Aorta (tissue), 5 donors: ENCODE measurements at regions not wholly inside any gene's neighbourhood (a gene's known extent, or its start where the extent isn't known, plus 50 kb on each side); places are given as distances from the start of the nearest gene placed in this dataset.

ENCODE experiments used
- ATAC-seq: fragments of 200-7000 bp; cut with Tn5 transposase; one replicate; pipeline ENCODE4 v1.9.1; 2022; ENCODE audit warnings: moderate library complexity; ENCODE audit not compliant: low FRiP score
- DNase-seq, 2 donors: peaks; one replicate each; pipeline ENCODE4 v3.0.0-alpha.2; 2020
- H3K27ac ChIP-seq, 2 donors: one replicate each; pipeline ENCODE4 v1.5.1; 2013; ENCODE audit warnings: low read length in 2 of 2, mild to moderate bottlenecking in 2 of 2, moderate library complexity in 2 of 2, control low read depth in 1 of 2, inconsistent platforms in 1 of 2, low read depth in 1 of 2
- H3K27me3 ChIP-seq, 2 donors: one replicate each; pipeline ENCODE4 v1.6.1; 2013; ENCODE audit warnings: control low read depth in 1 of 2, low read length in 1 of 2, mild to moderate bottlenecking in 1 of 2, moderate library complexity in 1 of 2; ENCODE audit not compliant: insufficient read depth in 2 of 2, control insufficient read depth in 1 of 2
- H3K36me3 ChIP-seq, 2 donors: one replicate each; pipeline ENCODE4 v1.6.1; 2013; ENCODE audit warnings: control low read depth in 1 of 2, low read length in 1 of 2, mild to moderate bottlenecking in 1 of 2; ENCODE audit not compliant: insufficient read depth in 2 of 2, control insufficient read depth in 1 of 2
- H3K4me1 ChIP-seq, 2 donors: one replicate each; pipeline ENCODE4 v1.6.1; 2013; ENCODE audit warnings: low read length in 2 of 2, control low read depth in 1 of 2, mild to moderate bottlenecking in 1 of 2, moderate library complexity in 1 of 2; ENCODE audit not compliant: insufficient read depth in 2 of 2, control insufficient read depth in 1 of 2
- H3K4me3 ChIP-seq, 2 donors: one replicate each; pipeline ENCODE4 v1.5.1; 2013; ENCODE audit warnings: low read length in 2 of 2, control low read depth in 1 of 2, mild to moderate bottlenecking in 1 of 2
- H3K9me3 ChIP-seq: one replicate; pipeline ENCODE4 v1.6.1; 2013; ENCODE audit warnings: mild to moderate bottlenecking, low read length; ENCODE audit not compliant: control insufficient read depth
- WGBS, 2 donors: extraction: QIAGEN DNeasy Blood & Tissue Kit; methylation state at CpG; one replicate each; pipeline ENCODE4 v1.1.7; 2013; 5-methylcytosine and 5-hydroxymethylcytosine counted together
- intact Hi-C, 2 donors: fragments of 100-400 bp; cut with DNase I; formaldehyde crosslinking; loops; one replicate each; pipeline versions ENCODE4 v1.14.2 to v1.15.0; 2022
- donor health status: healthy with polysubstance abuse.
- donor health status: Bipolar disorder and iron deficiency.
- donor health status: DM: no; HTN: no; CAD: no.
- donor health status: DM: no; HTN: no; CAD: no.
- donor health status: DM: yes; HTN: yes; CAD: no.

DNA sequence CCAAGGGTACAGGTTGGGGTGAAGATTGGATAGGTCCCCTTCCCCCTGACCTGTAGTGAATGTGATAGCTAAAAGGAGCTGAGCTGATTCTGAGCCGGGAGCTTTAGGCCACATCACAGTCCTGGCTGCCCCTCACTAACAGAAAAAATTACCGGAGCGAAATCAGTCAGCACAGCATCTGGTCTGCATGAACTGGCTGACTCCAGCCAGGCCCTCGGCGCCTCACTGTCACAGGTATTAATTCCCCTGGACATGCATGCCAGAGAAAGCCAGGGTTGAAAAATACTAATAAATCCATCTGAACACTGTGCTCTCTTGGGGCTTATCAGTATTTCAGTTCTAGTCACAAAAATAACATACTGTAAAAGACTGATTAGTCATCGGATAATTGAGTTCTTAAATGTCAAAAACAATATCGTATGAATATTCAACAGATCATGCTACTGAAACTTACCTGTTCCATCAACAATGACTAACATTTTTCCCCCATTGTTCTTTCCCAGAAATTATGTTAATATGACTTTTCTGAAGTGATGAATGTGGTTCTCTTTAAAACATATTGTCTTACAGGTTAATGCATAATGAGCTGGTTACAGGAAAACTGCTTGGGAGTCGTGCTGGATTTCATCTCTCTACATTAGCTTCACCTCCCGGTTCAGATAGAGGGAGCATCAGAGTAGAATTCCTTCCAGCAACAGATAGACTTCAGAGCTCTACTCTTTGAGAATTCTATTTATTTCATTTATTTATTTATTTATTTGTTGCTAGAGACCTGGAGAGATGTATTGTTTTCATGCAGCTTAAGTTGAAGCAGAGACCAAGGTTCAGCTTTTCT is 387.7 kb downstream of the NXPE2 start:
- ATAC-seq, result no peak
- intact Hi-C loops, result no loop called here
- WGBS, 2 donors, result 37 to 42% methylated on average over 9 of the region's 9 CpGs

DNA sequence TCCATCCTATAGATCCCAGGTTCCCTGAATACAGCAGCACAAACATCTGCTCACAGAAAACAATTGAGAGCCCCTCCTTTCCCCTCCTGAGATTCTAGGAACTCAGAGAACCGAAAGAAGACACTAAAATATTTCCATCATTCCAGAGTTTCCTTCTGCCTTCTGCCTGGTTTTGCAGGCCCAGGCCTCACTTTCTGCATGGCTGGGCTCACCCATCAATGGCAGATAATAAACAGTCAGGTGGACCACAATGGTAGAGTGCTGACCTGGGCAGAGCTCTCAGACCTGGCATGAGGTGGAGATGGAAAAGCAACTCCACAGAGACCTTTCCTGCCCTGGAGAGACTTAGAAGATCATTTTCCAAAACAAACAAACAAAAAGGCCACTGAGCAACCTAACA is 389.1 kb downstream of the NXPE2 start:
- Histone ChIP-seq H3K27ac (no peak overlapping the region), H3K9me3 (peaks cover 7% of the 10 kb centered on the region), H3K36me3 (no peaks in the 10 kb centered on the region), H3K4me1 (no peaks in the 10 kb centered on the region), H3K27me3 (no peaks in the 10 kb centered on the region), H3K4me3 (no peak overlapping the region)
- DNase-seq (no peak), ATAC-seq (no peak)
- intact Hi-C loops, result no loop called here
- 35 to 39% methylated on average over 1 of the region's 1 CpG for WGBS, 2 donors

More for the DNA sequence above, 387.7 kb downstream of the NXPE2 start:
- peaks cover 8% of the 10 kb centered on the region for H3K9me3 ChIP-seq
- no peaks in the 10 kb centered on the region for H3K4me1 ChIP-seq
- no peaks in the 10 kb centered on the region for H3K36me3 ChIP-seq
- H3K4me3 ChIP-seq, result no peak overlapping the region
- no peaks in the 10 kb centered on the region for H3K27me3 ChIP-seq
- DNase-seq, result no peak
- no peak overlapping the region for H3K27ac ChIP-seq

DNA sequence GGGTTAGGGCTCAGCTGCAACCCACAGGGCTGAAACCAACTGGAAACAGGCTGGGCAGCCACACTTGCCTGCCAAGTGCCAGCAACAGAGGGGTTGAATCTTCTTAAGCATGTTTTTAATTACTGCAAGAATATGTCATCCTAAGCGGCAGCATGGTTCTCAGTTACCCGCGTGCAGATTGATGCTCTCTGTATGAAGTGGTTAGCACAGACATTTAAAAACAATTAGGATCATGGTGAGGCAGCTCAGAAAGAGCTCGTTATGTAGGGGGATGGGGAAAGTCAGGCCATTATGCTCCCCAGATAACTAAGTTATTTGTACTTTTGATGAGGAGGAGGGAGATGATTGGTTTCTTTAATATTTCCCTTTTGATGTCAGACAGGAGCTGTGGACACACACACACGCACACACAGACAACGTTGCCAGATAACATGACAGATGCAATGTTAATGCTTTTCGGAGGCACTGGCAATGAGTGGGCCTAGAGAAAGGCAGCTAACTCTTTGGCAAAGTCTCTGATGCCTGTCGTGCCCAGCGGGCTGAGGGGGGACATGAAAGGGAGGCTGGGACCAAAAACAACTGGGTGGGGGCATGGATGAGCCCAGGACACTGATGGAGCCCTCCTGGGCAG is 389.7 kb downstream of the NXPE2 start:
- DNase-seq (no peak), ATAC-seq (no peak)
- peaks cover 7% of the 10 kb centered on the region for H3K9me3 ChIP-seq
- no peak overlapping the region for H3K4me3 ChIP-seq
- H3K27ac ChIP-seq, result no peak overlapping the region
- 57 to 62% methylated on average over 9 of the region's 9 CpGs for WGBS, 2 donors
- intact Hi-C loops, result no loop called here
- H3K36me3 ChIP-seq, result no peaks in the 10 kb centered on the region
- no peaks in the 10 kb centered on the region for H3K27me3 ChIP-seq
- H3K4me1 ChIP-seq, result no peaks in the 10 kb centered on the region

DNA sequence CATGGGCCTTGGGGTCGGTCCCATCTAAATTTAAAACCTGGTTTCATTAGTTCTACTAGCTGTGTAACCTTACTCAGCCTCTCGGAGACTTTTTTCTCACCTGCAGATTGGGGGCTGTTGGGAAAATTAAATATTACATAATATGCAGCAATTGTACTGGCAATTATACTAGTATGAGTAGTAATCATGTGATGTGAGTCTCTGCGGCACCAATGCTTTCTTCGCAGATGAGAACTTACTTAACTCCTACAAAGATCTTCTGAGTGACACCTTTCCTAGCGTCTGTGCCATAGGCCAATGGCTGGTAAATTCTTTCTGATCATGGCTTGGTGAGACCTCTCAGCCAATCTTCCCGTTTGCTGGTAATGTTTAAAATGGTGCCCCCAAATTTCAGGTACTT is 391.3 kb downstream of the NXPE2 start:
- DNase-seq (no peak), ATAC-seq (no peak)
- WGBS, 2 donors, result 90 to 91% methylated on average over 6 of the region's 6 CpGs
- Histone ChIP-seq H3K27ac (no peak overlapping the region), H3K4me1 (no peaks in the 10 kb centered on the region), H3K36me3 (no peaks in the 10 kb centered on the region), H3K27me3 (no peaks in the 10 kb centered on the region), H3K4me3 (no peak overlapping the region), H3K9me3 (peaks cover 7% of the 10 kb centered on the region)
- intact Hi-C loops, result no loop called here

DNA sequence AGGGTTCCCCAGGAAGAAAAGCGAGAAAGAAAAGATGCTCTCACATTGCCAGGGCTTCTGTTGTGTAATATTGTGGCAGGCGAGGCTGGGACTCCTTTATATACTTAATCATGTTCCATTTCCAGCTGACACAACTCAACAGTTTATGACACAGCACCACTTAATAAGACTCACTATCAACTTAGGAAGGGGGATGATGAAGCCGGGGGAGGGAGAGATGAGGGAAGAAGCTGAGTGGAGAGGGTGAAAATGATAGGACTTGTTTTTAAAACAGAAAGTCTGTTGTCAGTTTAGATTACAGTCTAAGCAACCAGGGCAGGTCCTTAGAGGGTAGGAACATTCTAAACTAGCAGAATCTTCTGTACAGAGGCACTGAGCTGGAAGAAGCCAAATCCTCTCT is 397.0 kb downstream of the NXPE2 start:
- ATAC-seq, result no peak

DNA sequence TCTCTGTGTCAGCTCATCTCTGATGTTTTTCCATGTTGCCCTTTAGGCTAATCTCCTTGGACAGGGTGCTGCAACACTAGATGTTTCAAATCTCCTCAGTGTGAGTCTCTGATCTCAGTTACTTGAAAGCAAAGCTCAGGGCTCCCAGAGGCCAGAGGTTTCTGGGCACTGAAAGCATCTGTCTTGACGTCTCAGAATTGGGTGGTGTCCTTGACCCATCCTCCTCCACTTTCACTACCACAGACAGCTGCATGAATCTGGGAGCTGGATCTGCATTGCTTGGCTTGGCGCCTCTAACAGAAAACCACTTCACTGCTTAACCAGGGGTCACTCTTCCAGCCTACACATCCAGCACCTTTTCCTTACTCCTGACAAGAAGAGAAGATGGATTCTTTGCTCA is 399.4 kb downstream of the NXPE2 start:
- H3K27me3 ChIP-seq, result no peaks in the 10 kb centered on the region
- H3K4me3 ChIP-seq, result no peak overlapping the region
- no peak overlapping the region for H3K27ac ChIP-seq
- no peak for DNase-seq
- intact Hi-C loops, result no loop called here
- H3K36me3 ChIP-seq, result no peaks in the 10 kb centered on the region
- 53 to 59% methylated on average over 2 of the region's 2 CpGs for WGBS, 2 donors
- no peak for ATAC-seq
- H3K4me1 ChIP-seq, result no peaks in the 10 kb centered on the region
- no peaks in the 10 kb centered on the region for H3K9me3 ChIP-seq

More for the DNA sequence above, 397.0 kb downstream of the NXPE2 start:
- H3K4me3 ChIP-seq, result no peak overlapping the region
- no peak for DNase-seq
- H3K27me3 ChIP-seq, result no peaks in the 10 kb centered on the region
- no peaks in the 10 kb centered on the region for H3K9me3 ChIP-seq
- WGBS, 2 donors, result 62 to 73% methylated on average over 3 of the region's 3 CpGs
- intact Hi-C loops, result no loop called here
- no peaks in the 10 kb centered on the region for H3K36me3 ChIP-seq
- H3K27ac ChIP-seq, result no peak overlapping the region
- no peaks in the 10 kb centered on the region for H3K4me1 ChIP-seq

DNA sequence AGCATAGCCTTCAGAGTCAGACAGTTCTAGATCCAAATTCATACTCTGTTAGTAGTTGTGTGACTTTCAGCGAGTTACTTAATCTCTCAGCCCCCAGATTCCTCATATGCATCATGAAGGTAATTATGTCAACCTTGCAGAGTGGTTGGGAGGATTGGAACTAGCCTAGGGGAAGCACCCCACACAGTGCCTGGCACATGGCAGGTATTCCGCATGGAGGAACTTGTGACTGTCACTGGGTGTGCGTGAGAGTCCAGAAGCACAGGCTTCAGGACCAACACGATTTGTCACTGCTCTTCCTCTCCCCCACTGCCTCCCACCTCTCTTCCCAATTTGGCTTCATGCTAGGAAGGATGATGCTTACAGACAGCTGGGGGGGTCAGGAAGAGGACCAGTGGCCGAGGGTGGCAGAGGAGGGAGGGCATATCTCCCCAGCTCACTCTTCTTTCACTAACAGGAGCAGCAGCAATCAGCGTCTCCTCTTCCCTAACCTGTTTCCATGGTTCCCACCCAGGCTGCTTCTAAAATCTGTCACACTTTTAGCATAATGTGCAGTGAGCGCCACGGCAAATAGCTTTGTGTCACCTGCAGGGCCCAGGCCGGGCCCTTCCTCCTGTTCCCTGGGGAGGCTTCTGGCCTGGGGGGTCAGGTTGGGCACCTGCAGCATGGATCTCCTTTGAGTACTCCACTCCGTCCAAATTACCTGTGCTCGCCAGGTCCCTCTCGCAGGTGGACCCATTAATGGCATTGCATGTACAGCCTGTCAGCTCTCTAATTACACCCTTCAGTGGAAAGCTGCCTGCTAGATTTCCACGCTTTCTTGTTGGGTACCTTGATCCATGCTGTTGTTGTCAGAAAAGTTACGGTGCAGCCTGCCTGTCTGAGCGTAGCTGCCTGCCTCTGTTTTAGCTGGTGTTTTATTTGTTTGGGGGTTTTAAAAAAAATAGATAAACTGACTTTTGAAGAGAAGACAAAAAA is 400.4 kb downstream of the NXPE2 start:
- WGBS, 2 donors, result 67 to 72% methylated on average over 15 of the region's 15 CpGs
- Histone ChIP-seq H3K9me3 (no peaks in the 10 kb centered on the region), H3K4me3 (no peak overlapping the region), H3K4me1 (no peaks in the 10 kb centered on the region), H3K27me3 (no peaks in the 10 kb centered on the region), H3K27ac (no peak overlapping the region), H3K36me3 (no peaks in the 10 kb centered on the region)
- ATAC-seq, result no peak
- DNase-seq, result no peak
- intact Hi-C loops, result no loop called here

DNA sequence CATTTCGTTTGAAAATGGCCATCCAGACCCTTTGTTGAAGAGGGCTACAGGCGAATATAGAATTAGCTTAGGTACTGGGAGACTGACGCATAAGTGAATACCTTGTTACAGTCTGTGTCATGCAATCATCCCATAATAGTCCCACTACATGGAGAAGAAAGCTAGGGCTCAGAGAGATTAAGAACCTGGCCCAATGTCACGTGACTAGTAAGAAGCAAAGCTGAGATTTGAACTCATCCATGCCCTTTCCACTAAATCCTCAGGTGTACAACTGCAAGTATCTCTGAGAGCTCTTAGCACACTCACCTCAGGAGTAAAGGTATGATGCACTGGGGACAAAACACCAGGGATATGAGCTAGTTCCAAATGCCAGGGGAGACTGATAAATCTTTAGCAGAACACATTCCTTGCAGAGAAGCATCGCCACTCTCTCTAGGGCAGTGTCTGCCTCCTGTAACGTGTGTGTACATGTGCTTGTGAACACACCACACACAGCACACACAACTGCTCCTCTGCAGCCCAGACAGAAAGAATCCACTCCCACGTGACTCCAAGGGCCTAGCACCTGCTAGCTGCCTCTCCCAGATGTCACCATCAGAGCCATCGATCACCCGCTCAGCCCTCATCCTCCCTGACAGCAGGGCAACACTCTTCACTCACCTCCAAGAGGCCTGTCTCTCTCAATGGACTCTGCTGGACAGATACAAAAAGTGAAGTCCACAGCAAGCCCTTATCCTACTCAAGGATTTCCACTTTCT is 402.8 kb downstream of the NXPE2 start:
- Histone ChIP-seq H3K27ac (no peak overlapping the region), H3K36me3 (no peaks in the 10 kb centered on the region), H3K4me1 (no peaks in the 10 kb centered on the region), H3K9me3 (no peaks in the 10 kb centered on the region), H3K27me3 (no peaks in the 10 kb centered on the region), H3K4me3 (no peak overlapping the region)
- 71 to 74% methylated on average over 9 of the region's 9 CpGs for WGBS, 2 donors
- ATAC-seq (no peak), DNase-seq (no peak)
- intact Hi-C loops, result no loop called here
